ENCODE measurements at regions not wholly inside any gene's neighbourhood (a gene's known extent, or its start where the extent isn't known, plus 50 kb on each side); places are given as distances from the start of the nearest gene placed in this dataset.

DNA sequence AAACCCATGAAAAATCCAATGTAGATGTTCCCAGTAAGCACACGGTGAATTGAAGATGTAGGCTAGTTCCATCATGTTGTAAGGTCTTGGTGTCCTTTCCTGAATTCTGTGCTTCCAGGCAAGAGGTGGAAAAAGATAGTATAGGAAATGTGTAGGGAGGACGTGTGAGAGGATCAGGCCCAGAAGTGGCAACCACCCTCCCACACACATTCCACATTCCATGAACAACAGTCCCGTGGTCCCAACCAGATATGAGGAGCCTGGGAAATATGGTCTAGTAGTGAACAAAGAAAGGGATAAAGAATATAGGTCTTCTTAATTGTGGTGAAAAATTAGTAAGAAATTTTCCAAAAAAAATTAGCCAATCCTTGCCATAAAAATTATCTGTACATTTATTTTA lies 1254.2 kb upstream of the SLC10A2 start:
- DNase-seq = no peak

DNA sequence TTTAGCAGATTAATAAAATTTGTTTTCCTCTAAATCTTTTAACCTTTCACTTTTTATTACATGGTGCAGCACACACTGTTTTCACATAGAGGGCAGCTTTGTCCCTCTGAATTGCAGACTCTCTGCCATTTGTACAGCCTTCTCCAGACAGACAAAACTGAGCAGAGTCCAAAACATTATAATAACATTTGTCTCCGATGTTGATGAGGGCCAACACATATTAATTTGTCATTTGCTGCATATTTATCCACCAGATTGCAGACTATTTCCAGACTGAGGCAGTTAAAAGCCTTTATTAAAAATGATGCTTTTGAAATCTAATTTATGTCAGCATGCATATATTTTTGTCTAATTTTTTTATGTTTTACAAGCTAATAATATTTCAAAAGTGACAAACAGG lies 1251.9 kb upstream of the SLC10A2 start:
- no peak for DNase-seq

DNA sequence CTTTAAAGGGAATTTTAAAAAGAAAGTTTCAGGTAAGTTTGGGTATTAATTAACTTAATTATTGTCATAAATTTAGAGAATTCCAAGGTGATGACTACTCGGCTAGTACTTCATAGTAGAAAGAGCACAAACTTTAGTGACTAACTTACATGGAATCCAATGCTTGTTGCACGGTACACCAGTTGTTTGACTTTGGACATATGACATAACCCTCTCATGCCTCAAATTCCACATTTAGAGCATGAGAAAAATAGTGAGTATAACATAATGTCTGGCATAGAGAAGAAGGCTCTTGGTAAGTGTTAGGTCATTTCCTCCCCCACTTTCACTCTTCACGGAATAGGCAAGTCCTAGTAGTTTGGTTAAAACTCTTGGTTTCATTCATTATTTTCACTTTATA lies 1249.4 kb upstream of the SLC10A2 start:
- no peak for DNase-seq

DNA sequence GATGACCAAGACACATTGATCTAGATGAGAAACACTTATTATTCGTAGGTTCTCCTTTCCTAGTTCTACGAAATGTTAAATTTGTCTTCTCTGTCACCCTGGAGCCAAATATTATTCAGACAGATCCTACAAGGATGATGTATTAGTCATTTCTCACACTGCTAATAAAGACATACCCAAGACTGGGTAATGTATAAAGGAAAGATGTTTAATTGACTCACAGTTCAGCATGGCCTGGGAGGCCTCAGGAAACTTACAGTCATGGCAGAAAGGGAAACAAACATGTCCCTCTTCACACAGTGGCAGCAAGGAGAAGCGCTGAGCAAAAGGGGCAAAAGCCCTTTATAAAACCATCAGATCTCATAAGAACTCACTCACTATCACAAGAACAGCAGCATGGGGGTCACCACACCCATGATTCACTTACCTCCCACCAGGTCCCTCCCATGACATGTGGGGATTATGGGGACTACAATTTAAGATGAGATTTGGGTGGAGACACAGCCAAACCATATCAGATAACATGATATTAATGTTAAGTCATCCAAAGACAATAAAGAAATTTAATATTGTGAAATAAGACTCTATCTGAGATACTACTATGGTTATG lies 1248.8 kb upstream of the SLC10A2 start:
- DNase-seq = no peak

DNA sequence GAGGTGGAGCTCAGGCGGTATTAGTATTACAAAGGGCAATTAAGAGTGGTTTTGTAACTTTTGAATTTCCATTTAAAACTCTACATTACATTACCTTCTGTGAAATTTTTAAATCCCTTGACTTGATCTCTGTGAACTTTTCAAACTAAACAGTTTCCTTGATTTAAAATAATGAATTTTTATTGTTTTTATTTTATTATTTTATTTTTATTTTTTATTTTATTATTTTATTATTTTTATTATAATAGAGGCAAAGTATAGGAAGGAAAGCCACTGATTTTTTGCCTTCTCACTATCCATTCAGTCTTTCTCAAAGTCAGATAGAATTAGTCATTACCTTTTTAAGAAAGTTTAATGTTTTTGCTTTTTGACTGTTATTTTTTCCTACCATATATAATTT lies 1248.1 kb upstream of the SLC10A2 start:
- DNase-seq = no peak

DNA sequence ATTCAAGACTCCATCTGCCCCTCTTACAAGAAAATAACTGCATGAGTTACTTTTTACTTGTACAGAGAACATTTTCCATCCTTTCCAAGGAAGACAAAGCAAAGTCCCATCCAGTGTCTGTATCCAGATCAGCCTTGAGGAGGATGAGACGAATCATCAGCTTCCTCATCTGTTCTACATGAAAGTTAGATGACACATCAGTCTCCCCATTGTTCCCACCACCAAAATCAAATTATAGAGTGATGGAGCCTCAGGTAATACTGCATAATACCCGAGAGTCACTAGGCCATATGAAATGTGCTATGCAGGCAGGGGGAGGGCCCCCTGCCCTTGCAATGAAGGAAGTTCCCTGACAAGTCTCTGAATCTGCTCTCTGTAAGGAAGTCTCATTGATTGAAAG lies 1244.6 kb upstream of the SLC10A2 start:
- no peak for DNase-seq

DNA sequence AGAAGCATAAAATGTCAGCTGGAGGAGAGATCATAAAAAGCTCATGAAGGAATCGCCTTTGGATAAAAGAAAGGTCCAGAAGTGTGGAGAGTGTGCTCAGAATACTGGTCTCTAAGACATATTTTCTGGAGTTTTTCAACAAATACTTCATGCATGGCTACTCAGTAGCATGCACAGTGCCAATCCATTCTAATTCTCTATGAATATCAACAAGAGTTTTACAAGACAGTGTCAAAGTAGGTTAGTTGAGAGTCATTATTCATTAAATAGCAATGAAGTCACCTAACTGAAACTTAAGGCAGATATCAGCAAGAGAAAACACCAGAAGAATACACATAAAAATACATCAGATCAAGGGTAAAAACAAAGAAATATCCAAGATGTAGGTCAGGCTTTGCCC lies 1243.2 kb upstream of the SLC10A2 start:
- DNase-seq = no peak

DNA sequence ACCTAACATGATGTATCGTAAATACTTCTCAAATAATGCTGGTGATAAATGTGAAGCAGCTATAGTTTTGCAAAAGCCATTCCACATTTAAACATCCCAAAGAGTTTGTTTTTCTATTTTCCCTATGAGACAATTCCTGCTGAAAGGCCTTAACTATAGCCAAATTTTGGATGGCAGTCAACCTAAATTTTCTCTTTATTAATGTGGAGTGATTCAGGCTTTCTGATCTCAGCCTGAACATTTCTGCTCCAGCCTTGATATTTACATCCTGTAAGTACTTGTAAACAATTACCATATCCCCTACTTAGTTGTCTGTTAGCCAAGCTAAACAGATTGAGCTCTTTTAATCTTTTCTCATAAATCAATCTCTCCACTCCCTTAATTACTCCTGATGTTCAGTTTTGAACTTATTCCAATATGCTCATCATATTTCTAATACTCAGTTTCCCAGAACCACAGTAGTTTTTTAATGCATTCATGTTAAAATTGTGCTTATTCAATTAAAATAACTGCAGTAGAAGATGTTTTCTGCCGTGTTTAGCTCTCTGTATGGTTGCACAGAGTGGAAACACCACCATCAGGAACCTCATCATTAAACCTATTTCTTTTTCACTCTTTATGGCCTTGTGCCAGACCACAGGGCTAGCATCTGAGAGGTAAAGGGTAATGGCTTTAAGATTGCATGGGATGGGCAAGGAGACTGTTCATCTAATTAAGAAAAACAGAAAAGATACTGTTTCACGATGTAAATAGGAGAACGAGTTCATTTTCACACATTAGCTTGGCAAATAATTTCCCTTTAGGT lies 1235.2 kb upstream of the SLC10A2 start:
- no peak for DNase-seq

DNA sequence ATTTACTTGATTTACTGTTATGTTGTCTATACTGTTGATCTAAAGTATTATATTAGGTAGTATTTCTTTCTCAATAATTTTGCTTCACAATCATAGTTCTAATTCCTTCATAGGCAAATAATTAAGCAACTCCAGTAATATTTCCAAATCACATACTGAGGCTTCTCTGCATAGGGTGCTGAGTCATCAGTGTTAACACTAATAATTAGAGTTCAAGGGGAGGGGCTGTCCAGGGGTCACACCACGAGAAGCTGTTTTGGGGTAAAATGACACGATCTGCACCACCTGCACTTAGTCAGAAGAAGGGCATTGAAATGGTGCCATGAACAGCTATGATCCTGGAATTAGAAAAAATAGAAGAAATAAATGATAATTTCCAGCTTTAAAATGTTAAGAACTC lies 1230.9 kb upstream of the SLC10A2 start:
- DNase-seq = no peak

DNA sequence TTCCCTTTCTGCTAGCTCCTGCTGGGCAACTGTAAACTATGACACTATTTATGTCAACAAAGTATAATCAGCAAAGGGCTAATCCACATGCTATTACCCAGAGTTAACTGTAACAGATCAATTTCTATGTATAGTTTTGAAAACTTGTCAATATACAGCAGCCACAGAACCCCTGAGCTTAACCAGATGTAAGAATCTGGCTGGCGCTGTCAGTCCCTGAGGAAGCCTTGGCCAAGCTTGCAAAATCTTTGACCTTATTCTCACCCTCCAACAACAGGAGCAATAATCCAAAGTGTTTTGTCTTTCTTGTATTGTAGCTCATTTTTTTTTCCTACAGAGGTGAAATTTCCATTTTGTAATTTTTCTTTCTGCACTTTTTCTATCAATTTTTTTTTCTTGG lies 1230.1 kb upstream of the SLC10A2 start:
- DNase-seq = no peak

DNA sequence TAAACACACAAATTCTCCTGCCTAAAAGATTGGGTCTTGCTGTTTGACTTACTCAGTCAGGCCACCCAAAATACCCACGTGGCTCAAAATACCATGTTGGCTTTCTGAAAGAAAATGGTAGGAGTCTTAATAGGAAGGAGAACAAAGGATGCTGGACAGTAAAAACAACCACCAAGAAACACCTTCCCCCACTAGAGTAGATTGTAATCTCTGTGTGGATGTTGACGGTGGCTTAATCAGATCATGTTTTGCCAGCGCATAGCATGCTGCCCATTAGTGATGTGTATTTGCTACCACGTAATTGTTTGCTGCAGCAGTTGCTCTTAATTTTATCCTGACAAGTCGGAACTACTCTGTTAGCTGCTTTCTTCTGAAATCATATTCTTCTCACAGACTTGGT lies 1229.3 kb upstream of the SLC10A2 start:
- DNase-seq = no peak

DNA sequence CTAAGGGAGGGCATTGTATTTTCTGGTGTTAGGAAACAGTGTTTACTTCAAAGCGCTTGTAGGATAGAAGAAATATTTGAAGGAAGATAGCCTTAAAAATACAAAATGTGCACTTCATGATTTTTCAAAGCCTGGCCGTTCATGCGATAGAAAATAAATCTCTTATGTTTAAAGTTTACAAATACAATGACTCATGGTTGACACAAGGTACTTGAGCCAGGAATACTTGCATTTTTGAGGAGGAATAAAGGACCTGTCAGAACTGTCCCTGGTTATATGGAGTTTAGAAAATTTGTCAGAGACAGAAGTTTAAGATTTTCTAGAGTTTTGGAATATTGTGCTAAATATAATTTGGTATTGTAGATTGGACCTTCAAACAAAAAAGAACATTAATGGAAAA lies 1223.2 kb upstream of the SLC10A2 start:
- DNase-seq = no peak

DNA sequence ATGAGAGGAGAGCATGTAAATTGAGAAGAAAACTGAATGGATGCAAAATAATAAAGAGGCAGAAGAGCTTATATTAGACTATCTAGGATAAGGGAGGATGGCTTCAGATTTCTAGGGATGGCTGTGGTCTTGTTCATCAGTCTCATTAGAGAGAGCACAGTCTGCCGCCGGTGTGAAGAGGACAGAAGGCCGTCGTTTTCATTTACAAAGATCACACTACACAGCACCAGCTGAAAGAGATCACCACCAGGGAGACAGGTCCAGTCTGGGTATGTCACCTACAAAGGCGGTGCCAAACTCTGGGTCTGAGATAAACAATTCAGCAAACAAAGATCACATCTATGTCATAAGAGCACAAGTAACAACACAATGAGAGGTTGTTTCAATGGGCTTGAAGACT lies 1222.3 kb upstream of the SLC10A2 start:
- DNase-seq = no peak

DNA sequence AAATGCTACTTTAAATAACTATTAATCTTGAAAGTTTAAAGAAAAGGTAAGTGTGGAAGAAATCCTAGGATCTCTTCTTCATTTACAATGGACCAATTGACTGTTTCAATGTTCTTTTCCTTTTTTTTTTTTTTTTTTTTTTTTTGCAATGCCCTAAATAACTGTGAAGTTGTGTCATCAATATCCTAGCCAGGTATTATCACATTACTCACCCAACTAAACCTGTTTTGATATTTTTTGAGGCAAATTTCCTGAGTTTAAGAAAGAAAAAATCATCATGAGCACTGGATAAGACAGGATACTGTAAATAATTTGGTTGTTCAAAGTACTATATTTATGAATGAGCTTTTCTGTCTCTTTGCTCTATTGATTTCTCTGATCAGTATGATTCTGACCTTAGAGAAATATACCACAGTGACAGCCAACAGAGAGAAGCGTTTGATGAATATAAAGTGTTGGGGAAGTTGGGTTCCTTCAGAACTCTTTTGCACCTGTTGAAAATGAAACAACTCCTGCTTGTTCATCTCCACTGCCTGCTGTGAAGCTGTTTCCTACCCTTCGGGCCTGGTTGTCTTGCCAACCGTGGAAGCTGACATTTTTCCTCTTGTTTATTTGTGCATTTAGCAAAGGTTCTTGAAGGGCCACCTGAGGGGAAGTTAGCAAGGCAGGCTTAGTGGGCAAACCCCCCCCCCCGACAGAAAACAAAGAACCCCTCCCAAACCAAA lies 1220.5 kb upstream of the SLC10A2 start:
- no peak for DNase-seq

DNA sequence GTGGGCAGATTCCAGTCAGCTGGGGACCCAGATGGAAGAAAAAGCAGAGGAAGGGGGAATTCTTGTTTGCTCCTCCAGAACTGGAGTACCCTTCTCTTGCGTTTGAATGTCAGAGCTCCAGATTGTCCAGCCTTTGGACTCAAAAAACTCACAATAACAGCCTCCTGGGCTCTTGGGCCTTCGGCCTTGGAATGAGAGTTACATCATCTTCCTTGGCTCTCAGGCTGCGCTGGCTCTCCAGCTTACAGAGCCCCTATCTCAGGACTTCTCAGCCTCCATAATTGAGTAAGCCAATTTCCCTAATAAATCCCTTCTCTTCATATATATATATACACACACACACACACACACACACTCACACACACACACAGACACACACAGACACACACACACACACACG lies 1215.7 kb upstream of the SLC10A2 start:
- DNase-seq = no peak

DNA sequence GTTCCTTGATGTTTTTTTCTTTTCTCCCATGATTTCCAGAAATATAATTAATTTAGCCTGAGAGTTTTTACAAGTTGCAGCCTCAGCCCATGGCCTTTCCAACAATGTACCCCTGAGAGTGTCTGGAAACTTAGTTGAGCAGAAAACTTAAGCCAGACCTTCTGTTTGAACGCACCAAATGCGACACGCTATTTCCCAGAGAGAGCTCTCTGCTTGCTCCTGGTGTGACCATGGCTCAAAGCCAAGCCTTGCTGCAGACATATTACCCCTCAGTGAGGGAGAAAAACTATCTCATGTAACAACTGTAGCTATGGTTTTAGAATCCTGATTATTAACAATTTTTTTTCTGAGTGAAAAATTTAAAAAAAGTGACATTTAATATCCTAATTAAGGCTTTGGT lies 1204.5 kb upstream of the SLC10A2 start:
- no peak for DNase-seq

DNA sequence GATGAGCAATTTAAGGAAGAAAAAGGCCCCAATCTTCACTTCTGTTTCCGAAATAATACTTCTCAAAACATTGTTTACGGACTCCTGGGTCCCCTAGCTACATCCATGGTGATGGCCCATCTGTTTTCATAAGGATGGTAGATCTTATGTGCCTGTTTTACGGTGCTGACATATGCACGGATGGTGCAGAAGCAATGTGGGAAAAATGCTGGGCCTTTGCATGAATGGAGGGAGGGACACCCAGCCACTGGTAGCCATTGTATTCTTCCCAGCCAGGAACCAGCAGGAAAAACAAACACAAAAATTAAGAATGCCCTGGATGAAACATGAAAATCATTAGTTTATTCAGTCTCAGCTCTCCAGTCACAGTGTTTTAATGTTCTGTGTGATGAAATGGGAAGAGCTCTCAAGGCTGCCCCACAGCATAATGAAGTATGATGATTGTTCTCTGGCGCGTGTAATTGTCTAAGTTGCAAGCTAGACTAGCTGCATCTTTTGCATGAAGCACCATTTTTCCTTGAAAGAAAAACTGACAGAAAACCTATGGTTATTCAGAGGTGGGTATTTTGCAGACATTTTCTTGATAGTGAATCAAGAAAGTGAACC lies 1201.1 kb upstream of the SLC10A2 start:
- DNase-seq = no peak

DNA sequence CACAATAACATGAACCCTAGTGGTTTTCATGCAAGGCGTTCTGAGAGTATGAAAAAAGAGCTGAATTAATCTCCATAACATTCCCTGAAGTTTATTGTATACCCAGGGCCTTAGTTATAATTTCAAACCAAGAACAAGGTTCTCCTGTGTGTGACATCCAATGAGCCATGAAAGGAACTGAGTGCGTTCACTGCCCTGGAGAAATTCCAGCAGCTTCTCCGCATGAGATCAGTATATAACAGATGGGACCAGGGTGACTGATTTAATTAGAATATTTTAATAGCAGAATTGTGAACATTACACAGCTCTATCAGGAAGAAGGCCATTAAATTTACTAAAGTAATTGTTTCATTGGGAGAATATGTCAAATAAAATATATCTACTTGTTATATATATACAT lies 1190.5 kb upstream of the SLC10A2 start:
- DNase-seq = no peak

DNA sequence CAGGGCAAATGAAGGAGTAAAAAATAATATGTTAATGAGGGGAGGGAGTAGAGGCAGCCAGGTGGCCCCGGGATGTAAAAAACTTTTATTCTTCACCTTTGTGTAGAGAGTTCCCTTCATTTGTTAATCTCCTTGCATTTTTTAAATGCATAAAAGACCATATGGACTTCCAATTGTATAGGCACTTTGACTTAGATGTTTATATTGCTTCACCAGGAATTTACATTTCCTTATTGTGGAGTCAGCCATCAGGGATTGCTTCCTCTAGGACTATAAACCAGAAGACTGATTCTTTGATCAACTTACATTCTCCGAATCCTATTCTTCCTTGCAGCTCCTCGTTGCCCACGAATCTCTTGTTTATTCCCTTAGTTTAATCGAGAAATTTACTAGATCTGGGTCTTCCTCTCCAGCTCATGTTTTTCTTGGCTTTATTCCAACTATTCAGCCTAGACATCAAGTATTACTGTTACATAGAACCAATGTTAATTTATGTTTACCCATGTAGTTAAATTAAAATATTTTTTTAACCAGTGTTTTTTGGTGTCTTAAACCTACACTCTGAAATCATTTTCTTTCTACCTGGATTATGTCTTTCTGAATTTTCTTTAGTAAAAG lies 1187.0 kb upstream of the SLC10A2 start:
- DNase-seq = no peak

DNA sequence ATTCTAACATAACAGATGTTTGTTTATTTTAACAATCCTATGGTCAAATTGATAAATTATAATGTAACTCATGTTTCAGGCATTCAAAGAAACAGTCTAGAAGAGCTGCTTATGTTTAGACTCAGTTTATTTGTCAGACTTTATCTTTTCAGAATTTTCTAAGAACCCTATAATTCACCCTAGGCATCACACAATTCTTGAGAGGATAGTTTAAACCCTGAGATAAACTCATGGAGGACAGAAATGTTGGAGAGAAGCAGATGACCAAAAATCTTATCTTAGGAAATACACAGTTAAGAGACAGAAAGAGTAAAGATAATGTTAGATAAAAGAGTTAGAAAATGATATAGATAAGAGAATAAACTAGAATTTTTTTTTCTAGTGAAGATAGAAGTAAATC lies 1185.7 kb upstream of the SLC10A2 start:
- DNase-seq = no peak

DNA sequence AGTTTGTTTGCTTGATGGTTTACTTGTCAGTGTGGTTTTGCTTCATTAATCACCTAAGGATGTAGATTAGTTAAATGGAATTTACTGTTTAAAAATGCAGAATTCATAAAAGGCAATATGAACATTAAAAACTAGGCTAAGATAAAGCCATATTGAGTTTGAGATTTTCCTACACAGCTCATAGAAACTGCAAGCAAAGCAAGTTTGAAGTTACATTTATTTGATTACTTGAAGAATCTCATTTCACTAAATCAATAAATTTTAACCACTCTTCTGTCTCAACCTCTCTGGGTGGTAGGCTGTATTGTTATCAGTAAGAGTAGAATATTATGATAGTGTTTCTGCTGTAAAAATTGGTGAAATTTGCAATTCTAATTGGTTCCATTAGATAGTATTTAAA lies 1180.7 kb upstream of the SLC10A2 start:
- no peak for DNase-seq

DNA sequence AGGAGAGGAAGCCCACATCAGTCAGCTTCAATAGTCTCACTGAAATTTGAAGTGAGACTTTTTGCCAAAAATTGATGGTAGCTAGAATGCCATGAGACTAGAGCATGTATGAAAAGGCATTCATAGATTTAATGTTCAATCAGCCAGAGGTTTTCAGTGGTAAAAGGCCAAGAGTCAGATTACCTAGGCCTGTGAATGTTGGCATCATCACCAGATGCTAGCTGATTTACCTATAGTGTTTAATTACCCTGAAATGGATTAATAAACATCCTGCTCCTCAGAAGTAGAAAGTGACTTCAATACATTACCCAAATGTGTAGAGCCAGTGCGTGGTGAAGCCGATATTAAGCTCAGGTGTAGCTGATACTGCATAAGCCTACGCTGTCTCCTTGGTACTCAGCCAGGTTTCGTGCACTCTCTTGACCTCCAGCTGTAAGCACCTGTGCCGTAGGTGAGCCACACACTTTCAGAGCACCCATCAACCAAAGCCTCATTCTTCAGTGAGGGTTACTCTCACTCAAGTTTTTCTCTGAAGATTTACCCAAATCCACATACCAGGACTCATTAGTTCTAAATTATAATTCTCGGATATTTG lies 1140.3 kb upstream of the SLC10A2 start:
- DNase-seq = no peak

DNA sequence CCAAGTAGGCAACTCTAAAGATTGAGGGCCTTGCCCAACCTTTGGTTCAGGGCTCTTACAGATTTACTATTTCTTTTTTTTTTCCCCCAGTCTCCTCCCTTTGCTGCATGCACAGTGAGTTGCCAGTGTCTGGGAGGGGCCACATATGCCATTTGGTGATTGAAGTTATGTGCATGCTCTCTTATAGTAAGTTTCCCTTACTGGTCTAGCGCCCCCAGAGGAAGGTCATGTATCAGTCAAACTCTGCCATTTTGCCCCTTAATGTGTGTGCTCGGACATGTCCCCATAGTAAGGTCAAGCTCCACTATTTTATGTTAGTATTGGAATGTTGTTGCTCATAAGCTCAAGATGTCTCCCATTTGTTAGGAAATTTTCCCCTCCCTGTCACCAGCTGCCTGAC lies 1138.0 kb upstream of the SLC10A2 start:
- no peak for DNase-seq

All from activated naive CD4-positive, alpha-beta T cell treated with anti-CD3 and anti-CD28 coated beads, Interleukin-2, amount 50 U/mL, for 16 hours (primary cell).